ENCODE measurements at regions not wholly inside any gene's neighbourhood (a gene's known extent, or its start where the extent isn't known, plus 50 kb on each side); places are given as distances from the start of the nearest gene placed in this dataset.

DNA sequence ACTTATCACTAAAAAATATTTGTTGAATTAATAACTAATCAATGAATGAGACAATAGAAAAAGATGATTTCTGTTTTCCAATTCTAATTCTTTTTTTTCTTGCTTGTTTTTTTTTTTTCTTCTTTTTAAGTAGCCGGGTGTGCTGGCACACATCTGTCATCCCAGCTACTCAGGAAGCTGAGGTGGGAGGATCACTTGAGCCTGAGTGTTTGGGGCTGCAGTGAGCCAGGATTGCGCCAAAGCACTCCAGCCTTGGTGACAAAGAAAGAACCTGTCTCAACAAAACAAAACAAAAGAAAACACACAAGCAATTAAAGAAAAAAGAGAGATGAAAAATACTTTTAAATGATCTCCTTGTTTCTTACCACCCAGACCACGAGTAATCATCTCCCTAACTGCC lies 1109.3 kb downstream of the REEP3 start:
- Mint-ChIP-seq H3K4me1 (ENCODE audit: insufficient read depth, unreplicated experiment) (no peaks in the 10 kb centered on the region), H3K27ac (ENCODE audit: low read depth, unreplicated experiment) (no peak overlapping the region), H3K36me3 (ENCODE audit: insufficient read depth, unreplicated experiment) (no peaks in the 10 kb centered on the region), H3K27me3 (ENCODE audit: insufficient read depth, unreplicated experiment) (no peaks in the 10 kb centered on the region), H3K9me3 (ENCODE audit: unreplicated experiment) (peaks cover 7% of the 10 kb centered on the region), H3K4me3 (ENCODE audit: unreplicated experiment) (no peak overlapping the region)
- ChIA-PET CTCF (no interaction called here), POLR2A (no interaction called here)
- DNase-seq (ENCODE audit: unreplicated experiment): no peak
- no TSS peak for BruUV-seq (replicated peaks)
- TF ChIP-seq, protein P1, sequence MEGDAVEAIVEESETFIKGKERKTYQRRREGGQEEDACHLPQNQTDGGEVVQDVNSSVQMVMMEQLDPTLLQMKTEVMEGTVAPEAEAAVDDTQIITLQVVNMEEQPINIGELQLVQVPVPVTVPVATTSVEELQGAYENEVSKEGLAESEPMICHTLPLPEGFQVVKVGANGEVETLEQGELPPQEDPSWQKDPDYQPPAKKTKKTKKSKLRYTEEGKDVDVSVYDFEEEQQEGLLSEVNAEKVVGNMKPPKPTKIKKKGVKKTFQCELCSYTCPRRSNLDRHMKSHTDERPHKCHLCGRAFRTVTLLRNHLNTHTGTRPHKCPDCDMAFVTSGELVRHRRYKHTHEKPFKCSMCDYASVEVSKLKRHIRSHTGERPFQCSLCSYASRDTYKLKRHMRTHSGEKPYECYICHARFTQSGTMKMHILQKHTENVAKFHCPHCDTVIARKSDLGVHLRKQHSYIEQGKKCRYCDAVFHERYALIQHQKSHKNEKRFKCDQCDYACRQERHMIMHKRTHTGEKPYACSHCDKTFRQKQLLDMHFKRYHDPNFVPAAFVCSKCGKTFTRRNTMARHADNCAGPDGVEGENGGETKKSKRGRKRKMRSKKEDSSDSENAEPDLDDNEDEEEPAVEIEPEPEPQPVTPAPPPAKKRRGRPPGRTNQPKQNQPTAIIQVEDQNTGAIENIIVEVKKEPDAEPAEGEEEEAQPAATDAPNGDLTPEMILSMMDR (IDR thresholded peaks at IDR 0.05; ENCODE audit: unreplicated experiment): no peak
- intact Hi-C loops (cut with micrococcal nuclease): no loop called here

DNA sequence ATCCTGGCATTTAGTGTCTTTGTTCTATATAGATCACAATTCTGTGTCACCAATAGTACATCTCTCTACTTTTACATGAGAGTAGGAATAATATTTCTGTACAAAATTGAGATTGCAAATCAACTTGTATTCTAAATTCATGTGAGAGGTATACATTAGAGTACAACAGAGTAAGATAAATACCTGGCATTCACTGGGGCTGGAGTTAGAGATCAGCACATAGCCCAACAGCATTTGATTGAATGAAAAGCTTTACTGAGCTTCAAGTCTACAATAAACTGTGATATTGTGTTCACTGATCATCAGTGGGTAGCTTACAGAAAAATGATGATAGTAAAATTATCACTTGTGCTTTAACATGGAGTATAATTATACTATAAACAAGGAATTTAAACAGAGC lies 1114.7 kb downstream of the REEP3 start:
- intact Hi-C loops (cut with micrococcal nuclease): no loop called here
- no peak for DNase-seq (ENCODE audit: unreplicated experiment)
- Mint-ChIP-seq H3K4me3 (ENCODE audit: unreplicated experiment) (no peak overlapping the region), H3K9me3 (ENCODE audit: unreplicated experiment) (no peaks in the 10 kb centered on the region), H3K27ac (ENCODE audit: low read depth, unreplicated experiment) (no peak overlapping the region), H3K4me1 (ENCODE audit: insufficient read depth, unreplicated experiment) (no peaks in the 10 kb centered on the region), H3K36me3 (ENCODE audit: insufficient read depth, unreplicated experiment) (no peaks in the 10 kb centered on the region), H3K27me3 (ENCODE audit: insufficient read depth, unreplicated experiment) (no peaks in the 10 kb centered on the region)
- ChIA-PET CTCF (interaction anchor here (0.6 kb wide), 1 partner anchor 233 kb away, joined by 5 read pairs; no protein-coding TSS in a partner anchor), POLR2A (no interaction called here)
- TF ChIP-seq, protein P1 (IDR thresholded peaks at IDR 0.05; ENCODE audit: unreplicated experiment): no peak
- no TSS peak for BruUV-seq (replicated peaks)

DNA sequence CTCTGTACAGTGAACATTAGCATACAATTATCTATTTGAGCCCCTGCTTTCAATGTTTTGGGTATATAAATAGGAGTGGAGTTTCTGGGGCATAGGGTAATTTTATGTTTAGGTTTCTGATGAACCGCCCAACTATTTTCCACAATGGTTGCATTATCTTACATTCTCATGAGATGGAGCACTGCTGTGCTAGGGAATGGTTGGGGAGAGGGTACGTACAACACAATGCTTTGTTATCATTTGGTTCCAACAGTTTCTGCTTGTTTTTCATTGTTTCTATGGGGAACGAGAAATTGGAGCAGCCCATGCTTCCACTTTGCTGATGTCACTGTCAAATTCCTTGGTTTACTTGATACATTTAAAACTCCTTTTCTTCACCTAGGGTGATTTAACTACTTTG lies 1115.3 kb downstream of the REEP3 start:
- Mint-ChIP-seq H3K36me3 (ENCODE audit: insufficient read depth, unreplicated experiment) (no peaks in the 10 kb centered on the region), H3K27ac (ENCODE audit: low read depth, unreplicated experiment) (no peak overlapping the region)
- CTCF ChIA-PET: interaction anchor here (0.6 kb wide), 2 partner anchors 234 to 759 kb away, joined by 4 to 5 read pairs; no protein-coding TSS in a partner anchor

DNA sequence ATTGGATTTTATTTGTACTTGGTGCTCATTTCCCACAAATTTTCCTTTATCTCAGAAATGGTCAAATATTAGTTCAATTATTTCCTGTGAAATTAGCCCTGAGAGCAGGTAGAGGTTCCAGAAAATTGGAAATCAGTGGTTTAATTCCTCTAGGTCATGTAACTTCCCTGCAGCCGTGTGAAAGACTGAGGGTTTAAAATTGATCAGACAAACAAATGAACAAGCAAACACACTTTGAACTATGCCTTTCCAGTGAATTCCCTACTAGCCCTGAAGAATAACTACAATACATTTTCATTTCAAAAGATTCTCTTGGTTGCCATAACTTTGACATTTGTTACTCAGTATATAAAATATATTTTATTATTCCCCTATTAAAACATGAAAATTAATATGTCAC lies 1116.7 kb downstream of the REEP3 start:
- Mint-ChIP-seq H3K4me3 (ENCODE audit: unreplicated experiment) (no peak overlapping the region), H3K27ac (ENCODE audit: low read depth, unreplicated experiment) (no peak overlapping the region), H3K36me3 (ENCODE audit: insufficient read depth, unreplicated experiment) (no peaks in the 10 kb centered on the region), H3K9me3 (ENCODE audit: unreplicated experiment) (peaks cover 6% of the 10 kb centered on the region), H3K4me1 (ENCODE audit: insufficient read depth, unreplicated experiment) (no peaks in the 10 kb centered on the region), H3K27me3 (ENCODE audit: insufficient read depth, unreplicated experiment) (no peaks in the 10 kb centered on the region)
- BruUV-seq (replicated peaks): no TSS peak
- POLR2A ChIA-PET: no interaction called here
- no peak for DNase-seq (ENCODE audit: unreplicated experiment)
- CTCF ChIA-PET: no interaction called here
- intact Hi-C loops (cut with micrococcal nuclease): no loop called here
- TF ChIP-seq, protein P1 (IDR thresholded peaks at IDR 0.05; ENCODE audit: unreplicated experiment): no peak

More for the DNA sequence above, 1115.3 kb downstream of the REEP3 start:
- POLR2A ChIA-PET: no interaction called here
- no peak overlapping the region for H3K4me3 Mint-ChIP-seq (ENCODE audit: unreplicated experiment)
- no peaks in the 10 kb centered on the region for H3K27me3 Mint-ChIP-seq (ENCODE audit: insufficient read depth, unreplicated experiment)
- H3K4me1 Mint-ChIP-seq (ENCODE audit: insufficient read depth, unreplicated experiment): no peaks in the 10 kb centered on the region
- TF ChIP-seq, protein P1 (IDR thresholded peaks at IDR 0.05; ENCODE audit: unreplicated experiment): no peak
- H3K9me3 Mint-ChIP-seq (ENCODE audit: unreplicated experiment): no peaks in the 10 kb centered on the region
- intact Hi-C loops (cut with micrococcal nuclease): no loop called here
- no TSS peak for BruUV-seq (replicated peaks)
- DNase-seq (ENCODE audit: unreplicated experiment): no peak

Measured in MCF 10A (cell line).